H9 (cell line): ENCODE measurements at regions not wholly inside any gene's neighbourhood (a gene's known extent, or its start where the extent isn't known, plus 50 kb on each side); places are given as distances from the start of the nearest gene placed in this dataset.

Experiments
- DNase-seq: peaks from one replicate; pipeline ENCODE4 v3.0.0-alpha.2; 2017
- H2AFZ ChIP-seq: one replicate; pipeline ENCODE4 v1.6.1; 2013; ENCODE audit warnings: mild to moderate bottlenecking, low read length, control low read depth, moderate library complexity
- H2AK5ac ChIP-seq: 2 replicates; pipeline ENCODE4 v1.6.1; 2013; ENCODE audit warnings: low read length, control low read depth, mixed read lengths; ENCODE audit not compliant: insufficient read length
- H2BK120ac ChIP-seq: one replicate; pipeline ENCODE4 v1.6.1; 2013; ENCODE audit warnings: low read depth, mild to moderate bottlenecking, low read length, control low read depth, inconsistent platforms; ENCODE audit not compliant: poor library complexity, severe bottlenecking
- H2BK12ac ChIP-seq: 2 replicates; pipeline ENCODE4 v1.6.1; 2013; ENCODE audit warnings: low read length, control low read depth, mixed read lengths, low read depth; ENCODE audit not compliant: insufficient read length
- H2BK15ac ChIP-seq: 2 replicates; pipeline ENCODE4 v1.6.1; 2013; ENCODE audit warnings: low read depth, low read length, control low read depth
- H2BK20ac ChIP-seq: one replicate; pipeline ENCODE4 v1.6.1; 2013; ENCODE audit warnings: low read depth, mild to moderate bottlenecking, low read length, control low read depth, inconsistent platforms; ENCODE audit not compliant: poor library complexity, severe bottlenecking
- H2BK5ac ChIP-seq: 2 replicates; pipeline ENCODE4 v1.6.1; 2013; ENCODE audit warnings: low read length, control low read depth, mixed read lengths; ENCODE audit not compliant: insufficient read length
- H3K14ac ChIP-seq: 2 replicates; pipeline ENCODE4 v1.6.1; 2013; ENCODE audit warnings: low read length, control low read depth; ENCODE audit not compliant: insufficient read depth
- H3K18ac ChIP-seq: 2 replicates; pipeline ENCODE4 v1.6.1; 2013; ENCODE audit warnings: low read depth, mild to moderate bottlenecking, mixed read lengths, low read length, control low read depth; ENCODE audit not compliant: insufficient read length
- H3K23ac ChIP-seq: 2 replicates; pipeline ENCODE4 v1.6.1; 2013; ENCODE audit warnings: low read length, control low read depth, mixed read lengths, low read depth; ENCODE audit not compliant: insufficient read length
- H3K23me2 ChIP-seq: 2 replicates; pipeline ENCODE4 v1.6.1; 2013; ENCODE audit warnings: low read depth, mild to moderate bottlenecking, mixed read lengths, low read length, control low read depth; ENCODE audit not compliant: insufficient read length, poor library complexity, severe bottlenecking
- H3K27ac ChIP-seq: 2 replicates; pipeline ENCODE4 v1.5.1; 2013; ENCODE audit warnings: low read length, control low read depth, mixed read lengths, low read depth; ENCODE audit not compliant: insufficient read length
- H3K27me3 ChIP-seq: 2 replicates; pipeline ENCODE4 v1.6.1; 2013; ENCODE audit warnings: low read length, control low read depth, inconsistent platforms; ENCODE audit not compliant: insufficient read depth
- H3K4ac ChIP-seq: 2 replicates; pipeline ENCODE4 v1.6.1; 2013; ENCODE audit warnings: low read depth, mild to moderate bottlenecking, control low read depth, inconsistent platforms, low read length, moderate library complexity
- H3K4me1 ChIP-seq: 2 replicates; pipeline ENCODE4 v1.6.1; 2013; ENCODE audit warnings: low read length, control low read depth, inconsistent platforms; ENCODE audit not compliant: insufficient read depth
- H3K4me2 ChIP-seq: 2 replicates; pipeline ENCODE4 v1.6.1; 2013; ENCODE audit warnings: low read length, control low read depth, mixed read lengths; ENCODE audit not compliant: insufficient read length, insufficient read depth
- H3K56ac ChIP-seq: 2 replicates; pipeline ENCODE4 v1.6.1; 2013; ENCODE audit warnings: low read depth, mild to moderate bottlenecking, mixed read lengths, low read length, control low read depth; ENCODE audit not compliant: insufficient read length
- H3K79me1 ChIP-seq: 2 replicates; pipeline ENCODE4 v1.6.1; 2013; ENCODE audit warnings: low read depth, mild to moderate bottlenecking, moderate library complexity, low read length, control low read depth, inconsistent platforms; ENCODE audit not compliant: insufficient read depth, poor library complexity, severe bottlenecking
- H3K79me2 ChIP-seq: 2 replicates; pipeline ENCODE4 v1.6.1; 2013; ENCODE audit warnings: low read length, control low read depth, inconsistent platforms; ENCODE audit not compliant: insufficient read depth
- H3K9ac ChIP-seq: 2 replicates; pipeline ENCODE4 v1.6.1; 2013; ENCODE audit warnings: low read length, control low read depth, mixed read lengths; ENCODE audit not compliant: insufficient read length; ENCODE audit errors: extremely low read depth
- H3K9me3 ChIP-seq: one replicate; pipeline ENCODE4 v1.6.1; 2013; ENCODE audit warnings: low read depth, low read length, inconsistent platforms; ENCODE audit not compliant: control insufficient read depth
- H3T11ph ChIP-seq: one replicate; pipeline ENCODE4 v1.6.1; 2013; ENCODE audit warnings: mild to moderate bottlenecking, low read length, control low read depth, inconsistent platforms
- H4K20me1 ChIP-seq: one replicate; pipeline ENCODE4 v1.6.1; 2013; ENCODE audit not compliant: control insufficient read depth, insufficient read length, insufficient read depth
- H4K5ac ChIP-seq: 2 replicates; pipeline ENCODE4 v1.6.1; 2013; ENCODE audit warnings: low read depth, mild to moderate bottlenecking, mixed read lengths, low read length, control low read depth; ENCODE audit not compliant: insufficient read length
- H4K8ac ChIP-seq: replicated peaks from 2 replicates; pipeline ENCODE4 v1.6.1; 2013; ENCODE audit warnings: low read length, control low read depth, mixed read lengths, low read depth; ENCODE audit not compliant: insufficient read length
- H4K91ac ChIP-seq: 2 replicates; pipeline ENCODE4 v1.6.1; 2013; ENCODE audit warnings: low read depth, mild to moderate bottlenecking, moderate library complexity, mixed read lengths, low read length, control low read depth; ENCODE audit not compliant: insufficient read length
- H3K27ac Mint-ChIP-seq, 3 experiments: 2 replicates in 2 of 3; 3 replicates in 1 of 3; pipeline ENCODE4 v1.8.0; 2020 to 2021; ENCODE audit warnings: mixed read lengths in 3 of 3, mild to moderate bottlenecking in 1 of 3, moderate library complexity in 1 of 3
- H3K27me3 Mint-ChIP-seq: 2 replicates; pipeline ENCODE4 v1.8.0; 2021; ENCODE audit warnings: low read depth, mild to moderate bottlenecking, moderate library complexity, mixed read lengths
- H3K36me3 Mint-ChIP-seq, 3 experiments: 2 replicates in 2 of 3; 3 replicates in 1 of 3; pipeline ENCODE4 v1.8.0; 2020 to 2021; ENCODE audit warnings: low read depth in 3 of 3, mixed read lengths in 3 of 3; ENCODE audit not compliant: insufficient read depth in 1 of 3
- H3K4me1 Mint-ChIP-seq, 2 experiments: 2 replicates each; pipeline ENCODE4 v1.8.0; 2020; ENCODE audit warnings: mixed read lengths in 2 of 2
- H3K4me3 Mint-ChIP-seq, 2 experiments: 2 replicates in 1 of 2; 3 replicates in 1 of 2; pipeline ENCODE4 v1.8.0; 2020 to 2021; ENCODE audit warnings: mild to moderate bottlenecking in 2 of 2, mixed read lengths in 2 of 2, moderate library complexity in 1 of 2
- H3K9me3 Mint-ChIP-seq, 2 experiments: 2 replicates in 1 of 2; 3 replicates in 1 of 2; pipeline ENCODE4 v1.8.0; 2020; ENCODE audit warnings: mild to moderate bottlenecking in 2 of 2, mixed read lengths in 2 of 2, moderate library complexity in 1 of 2
- CTCF ChIP-seq: fragments of 200-600 bp; sonication (generic); conservative IDR thresholded peaks from 3 replicates; pipeline ENCODE4 v1.8.0; 2021; ENCODE audit warnings: antibody characterized with exemption, mild to moderate bottlenecking
- WGBS: extraction: QIAGEN DNeasy Blood & Tissue Kit; methylation state at CpG from one replicate; pipeline ENCODE4 v1.1.7; 2013; ENCODE audit warnings: missing lambda C conversion rate, low lambda C conversion rate, mixed read lengths; ENCODE audit not compliant: insufficient read length; ENCODE audit errors: extremely low coverage; 5-methylcytosine and 5-hydroxymethylcytosine counted together

GRCh38 chr1:229000187-229000586 is 264.9 kb downstream of the RHOU start:
- H3K79me1 ChIP-seq, result no peaks in the 10 kb centered on the region
- no peak for DNase-seq
- H3K9me3 Mint-ChIP-seq, result no peaks in the 10 kb centered on the region

More at GRCh38 chr1:229000187-229000586, 264.9 kb downstream of the RHOU start:
- no peaks in the 10 kb centered on the region for H3K79me2 ChIP-seq
- H4K91ac ChIP-seq, result no peak overlapping the region
- no peak overlapping the region for H3K23ac ChIP-seq
- no peak overlapping the region for H2BK5ac ChIP-seq
- H3K14ac ChIP-seq, result no peak overlapping the region
- no peak for TF ChIP-seq CTCF
- Mint-ChIP-seq H3K36me3 (no peaks in the 10 kb centered on the region), H3K27ac (no peak overlapping the region), H3K4me1 (peaks cover 18 to 20% of the 10 kb centered on the region in 2 experiments), H3K27me3 (peaks cover 3% of the 10 kb centered on the region), H3K4me3 (no peak overlapping the region)
- no peak overlapping the region for H3K18ac ChIP-seq
- H3K9ac ChIP-seq, result no peak overlapping the region
- H3T11ph ChIP-seq, result no peak overlapping the region
- H3K27me3 ChIP-seq, result no peaks in the 10 kb centered on the region
- no peak overlapping the region for H2AK5ac ChIP-seq
- no peak overlapping the region for H4K5ac ChIP-seq
- H3K56ac ChIP-seq, result no peak overlapping the region
- no CpG with 5 or more reads among the region's 8 CpGs for WGBS
- H2BK15ac ChIP-seq, result no peak overlapping the region
- no peak overlapping the region for H2BK12ac ChIP-seq
- no peaks in the 10 kb centered on the region for H4K20me1 ChIP-seq
- no peaks in the 10 kb centered on the region for H3K4me1 ChIP-seq
- no peak overlapping the region for H3K27ac ChIP-seq
- H2BK120ac ChIP-seq, result no peak overlapping the region
- no peak overlapping the region for H4K8ac ChIP-seq
- no peak overlapping the region for H2AFZ ChIP-seq
- H3K4ac ChIP-seq, result no peak overlapping the region
- H3K23me2 ChIP-seq, result no peaks in the 10 kb centered on the region
- no peak overlapping the region for H3K4me2 ChIP-seq
- H3K9me3 ChIP-seq, result no peaks in the 10 kb centered on the region
- no peak overlapping the region for H2BK20ac ChIP-seq
